Esophagus squamous epithelium (tissue), 4 donors: ENCODE measurements at regions not wholly inside any gene's neighbourhood (a gene's known extent, or its start where the extent isn't known, plus 50 kb on each side); places are given as distances from the start of the nearest gene placed in this dataset.
A peak's percentile ranks its signal among the peaks of the same experiment; 100 is the strongest.

Source experiments
- CTCF ChIP-seq, 6 experiments: fragments of 450-650 bp in 4 of 6; fragments of 200-600 bp in 2 of 6; sonication (generic) in 2 of 6; IDR thresholded peaks; one replicate each; pipeline ENCODE4 v1.5.1; 2016 to 2019; ENCODE audit warnings: antibody characterized with exemption in 6 of 6, mild to moderate bottlenecking in 4 of 6, moderate library complexity in 4 of 6
- POLR2A ChIP-seq, 4 donors: fragments of 450-650 bp; IDR thresholded peaks; one replicate each; pipeline ENCODE4 v1.6.1; 2017; ENCODE audit warnings: antibody characterized with exemption in 4 of 4, mild to moderate bottlenecking in 4 of 4, moderate library complexity in 3 of 4

- TF ChIP-seq POLR2A (IDR thresholded peaks at IDR 0.05) (peak in 1 of 4 donors; percentile 22), CTCF (IDR thresholded peaks at IDR 0.05) (no peak)
Observed at GRCh38 chr2:47310801-47311560, 58.1 kb upstream of the EPCAM start.
